GM18873 (cell line): ENCODE measurements at regions not wholly inside any gene's neighbourhood (a gene's known extent, or its start where the extent isn't known, plus 50 kb on each side); places are given as distances from the start of the nearest gene placed in this dataset.

ENCODE experiments used
- ATAC-seq: cut with Tn5 transposase; IDR thresholded peaks from one replicate; pipeline ENCODE4 v1.9.1; 2021; ENCODE audit warnings: mild to moderate bottlenecking, moderate library complexity, moderate number of reproducible peaks; ENCODE audit not compliant: unreplicated experiment, low FRiP score

- peak; percentile 55 for ATAC-seq
Observed at GRCh38 chr14:95442633-95443021, 73.8 kb downstream of the SYNE3 start.

GRCh38 chr14:95442016-95442632, 74.3 kb downstream of the SYNE3 start:
- ATAC-seq = no peak

GRCh38 chr14:95440951-95441350, 75.5 kb downstream of the SYNE3 start:
- no peak for ATAC-seq

- ATAC-seq = no peak
Observed at GRCh38 chr14:95440496-95440895, 76.0 kb downstream of the SYNE3 start.

- ATAC-seq = no peak
Observed at GRCh38 chr14:95439881-95440280, 76.6 kb downstream of the SYNE3 start.

- ATAC-seq = no peak
Observed at GRCh38 chr14:95437715-95438114, 78.7 kb downstream of the SYNE3 start.

GRCh38 chr14:95436354-95436753, 80.1 kb downstream of the SYNE3 start:
- no peak for ATAC-seq

GRCh38 chr14:95434121-95434520, 82.3 kb downstream of the SYNE3 start:
- ATAC-seq = no peak

- ATAC-seq = no peak
Observed at GRCh38 chr14:95433094-95433478, 83.4 kb downstream of the SYNE3 start.

GRCh38 chr14:95432144-95433093, 84.0 kb downstream of the SYNE3 start:
- no peak for ATAC-seq

- no peak for ATAC-seq
Observed at GRCh38 chr14:95431199-95432143, 85.0 kb downstream of the SYNE3 start.

- ATAC-seq = no peak
Observed at GRCh38 chr14:95428557-95428956, 87.9 kb downstream of the SYNE3 start.

- ATAC-seq = no peak
Observed at GRCh38 chr14:95426116-95426475, 90.4 kb downstream of the SYNE3 start.

GRCh38 chr14:95425369-95426115, 90.9 kb downstream of the SYNE3 start:
- ATAC-seq = no peak

GRCh38 chr14:95424529-95424928, 91.9 kb downstream of the SYNE3 start:
- no peak for ATAC-seq

- ATAC-seq = no peak
Observed at GRCh38 chr14:95421741-95422140, 94.7 kb downstream of the SYNE3 start.

GRCh38 chr14:95420060-95420459, 96.4 kb downstream of the SYNE3 start:
- ATAC-seq = no peak

GRCh38 chr14:95419569-95419968, 96.9 kb downstream of the SYNE3 start:
- no peak for ATAC-seq

- ATAC-seq = no peak
Observed at GRCh38 chr14:95418858-95419257, 97.6 kb downstream of the SYNE3 start.

- no peak for ATAC-seq
Observed at GRCh38 chr14:95417492-95417891, 97.8 kb upstream of the CLMN start.
